UCSD-AML1 (cell line): ENCODE measurements at regions not wholly inside any gene's neighbourhood (a gene's known extent, or its start where the extent isn't known, plus 50 kb on each side); places are given as distances from the start of the nearest gene placed in this dataset.
A peak's percentile ranks its signal among the peaks of the same experiment; 100 is the strongest.
"Not testable (repeated sequence)": the region's sequence is repeated elsewhere in the genome, so short reads cannot be mapped to it uniquely, and the experiment has no call there.

ENCODE experiments used
- DNase-seq: peaks from one replicate; lab custom pipeline; 2025; ENCODE audit not compliant: unreplicated experiment; lab: John Stamatoyannopoulos, UW

DNA sequence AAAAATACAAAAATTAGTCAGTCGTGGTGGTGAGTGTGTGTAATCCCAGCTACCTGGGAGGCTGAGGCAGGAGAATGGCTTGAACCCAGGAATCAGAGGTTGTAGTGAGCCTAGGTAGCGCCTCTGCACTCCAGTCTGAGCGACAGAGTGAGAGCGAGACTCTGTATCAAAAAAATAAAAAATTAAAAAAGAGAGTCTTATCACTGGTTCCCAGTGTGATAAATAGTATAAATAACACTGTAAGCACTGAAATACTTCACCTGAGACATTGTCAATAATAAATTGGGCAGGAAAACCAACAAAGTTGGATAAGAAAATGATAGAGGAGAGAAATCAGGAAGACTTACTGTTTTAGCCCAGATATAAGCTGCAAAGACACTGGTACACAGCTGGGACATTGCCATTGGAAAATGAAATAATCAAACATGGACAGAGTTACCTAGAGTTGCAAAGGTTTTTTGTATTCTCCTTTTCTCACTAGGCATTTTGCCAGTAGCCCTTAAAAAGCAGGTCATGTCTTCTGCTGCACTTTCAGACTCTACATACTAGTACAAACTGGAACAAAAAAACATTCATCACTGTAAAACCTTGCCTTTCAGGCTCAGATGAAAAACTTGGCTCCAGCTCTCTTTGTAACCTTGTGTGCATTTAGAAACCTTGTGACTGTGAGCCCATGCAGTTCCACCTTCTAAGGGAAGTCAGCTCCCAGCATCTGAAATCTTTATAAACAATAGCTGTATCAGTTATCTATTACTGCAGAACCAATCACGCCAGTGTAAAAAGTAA lies 55.0 kb upstream of the PPP1R2C start:
- no peak for DNase-seq

DNA sequence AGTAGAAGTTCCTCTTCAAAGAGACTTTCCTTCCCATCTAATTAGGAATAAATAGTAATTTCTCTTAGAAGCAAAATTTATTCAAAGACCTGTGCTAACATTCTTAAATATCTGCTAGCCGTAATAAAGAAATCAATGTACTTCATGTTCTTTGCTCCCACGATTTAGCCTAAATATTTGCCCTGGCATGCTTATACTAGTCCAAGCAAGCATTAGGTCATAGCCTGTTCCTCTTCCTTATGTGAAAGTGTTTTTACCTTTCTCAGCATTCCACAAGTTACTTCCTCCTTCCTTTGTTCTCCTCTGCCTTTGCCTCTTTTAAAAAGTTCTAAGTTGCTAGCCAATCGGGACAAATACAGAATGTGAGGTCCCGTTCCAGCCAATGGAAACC lies 55.6 kb upstream of the PPP1R2C start:
- DNase-seq = not testable (repeated sequence)

DNA sequence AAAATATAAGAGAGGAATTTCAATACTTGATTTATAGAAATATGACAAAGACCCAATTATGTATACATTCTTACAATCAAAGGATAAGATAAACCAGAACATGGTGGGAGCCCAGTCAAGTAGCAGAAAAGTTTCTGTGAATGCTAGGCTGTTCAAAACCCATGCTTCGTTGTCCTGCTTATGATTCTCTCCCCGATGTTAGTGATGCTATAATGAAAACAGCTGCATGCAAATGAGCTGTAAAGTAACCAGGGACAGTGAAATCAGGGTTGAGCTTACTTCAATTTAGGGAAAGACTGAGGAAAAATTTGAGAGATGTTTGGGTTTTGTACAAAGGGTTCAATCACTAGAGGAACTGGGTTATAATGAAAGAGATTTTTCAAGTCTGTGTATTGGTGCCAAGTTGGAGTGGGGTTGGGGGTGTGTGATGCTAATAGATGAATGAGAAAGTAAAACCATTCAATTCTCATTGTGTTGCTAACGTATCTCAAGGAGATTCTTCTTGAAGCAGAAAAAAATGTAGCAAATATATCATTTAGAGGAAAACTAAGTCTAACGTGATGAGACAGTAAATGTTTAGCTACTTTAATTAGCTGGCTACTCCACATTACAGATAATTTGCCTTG lies 59.3 kb upstream of the PPP1R2C start:
- DNase-seq = no peak

DNA sequence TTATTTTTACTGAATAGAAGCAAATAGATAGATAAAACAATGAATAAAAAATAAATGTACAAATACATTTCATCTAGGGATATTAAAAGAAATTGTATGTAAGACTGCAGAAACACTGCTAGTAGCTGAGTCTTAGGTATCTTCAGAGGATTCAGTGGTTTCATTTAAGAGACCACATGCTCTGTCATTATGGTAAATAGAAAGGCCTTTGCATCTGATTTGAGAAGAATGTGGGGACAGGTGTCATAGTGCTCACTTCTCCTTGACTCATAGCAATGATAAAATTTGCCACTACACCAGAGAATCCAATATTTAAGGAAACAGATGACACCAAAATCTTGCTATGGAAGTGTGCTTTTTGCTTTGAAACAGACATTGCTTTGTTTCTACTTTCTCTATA lies 59.8 kb upstream of the PPP1R2C start:
- no peak for DNase-seq

DNA sequence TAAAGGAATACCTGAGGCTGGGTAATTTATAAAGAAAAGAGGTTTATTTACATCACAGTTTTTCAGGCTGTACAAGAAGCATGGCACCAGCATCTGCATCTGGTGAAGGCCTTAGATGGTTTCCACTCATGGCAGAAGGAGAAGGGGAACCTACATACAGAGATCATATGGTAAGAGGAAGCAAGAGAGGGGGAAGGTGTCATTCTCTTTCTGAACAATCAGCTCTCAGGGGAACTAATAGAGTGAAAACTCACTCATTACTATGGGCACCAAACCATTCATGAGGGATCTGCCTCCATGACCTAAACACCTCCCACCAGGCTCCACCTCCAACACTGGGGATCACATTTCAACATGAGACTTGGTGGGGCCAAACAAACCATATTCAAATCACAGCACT lies 61.7 kb upstream of the PPP1R2C start:
- no peak for DNase-seq

DNA sequence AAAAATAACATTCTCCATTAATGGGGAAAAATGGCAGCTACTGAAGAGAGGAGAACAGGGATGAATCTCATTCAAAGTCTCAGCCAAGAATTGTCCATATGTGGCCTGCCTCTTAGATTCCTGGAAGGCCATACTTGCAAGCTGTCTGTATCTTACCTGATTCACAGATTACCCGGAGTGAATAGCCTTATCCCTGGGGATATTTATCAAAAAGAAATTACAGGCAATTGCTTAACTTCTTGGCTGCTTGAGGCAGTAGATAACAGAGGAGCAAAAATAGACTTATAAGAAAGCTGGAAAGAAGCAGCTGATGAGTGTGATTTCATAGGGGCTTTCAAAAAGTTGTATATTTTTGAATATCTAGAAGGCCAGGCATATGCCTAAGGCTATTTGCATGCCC lies 68.8 kb upstream of the PPP1R2C start:
- no peak for DNase-seq

DNA sequence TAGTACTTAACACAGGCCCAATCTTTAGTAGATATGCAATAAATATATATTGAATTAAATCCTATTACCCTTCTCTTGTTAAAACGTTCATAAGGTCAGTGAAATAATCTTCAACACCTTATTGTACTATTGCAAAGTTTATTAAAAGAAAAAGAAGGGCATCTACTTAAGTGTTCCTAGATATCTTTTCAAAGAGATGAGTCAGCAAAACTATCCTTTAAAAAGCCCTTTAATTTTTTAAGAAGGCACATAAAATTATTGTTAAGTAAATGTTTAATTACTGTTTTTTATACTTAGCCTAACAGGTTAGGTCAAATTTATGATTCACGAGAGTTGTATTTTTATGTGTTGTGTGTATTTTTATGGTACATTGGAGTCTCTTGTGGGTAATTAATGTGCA lies 77.3 kb upstream of the PPP1R2C start:
- no peak for DNase-seq

DNA sequence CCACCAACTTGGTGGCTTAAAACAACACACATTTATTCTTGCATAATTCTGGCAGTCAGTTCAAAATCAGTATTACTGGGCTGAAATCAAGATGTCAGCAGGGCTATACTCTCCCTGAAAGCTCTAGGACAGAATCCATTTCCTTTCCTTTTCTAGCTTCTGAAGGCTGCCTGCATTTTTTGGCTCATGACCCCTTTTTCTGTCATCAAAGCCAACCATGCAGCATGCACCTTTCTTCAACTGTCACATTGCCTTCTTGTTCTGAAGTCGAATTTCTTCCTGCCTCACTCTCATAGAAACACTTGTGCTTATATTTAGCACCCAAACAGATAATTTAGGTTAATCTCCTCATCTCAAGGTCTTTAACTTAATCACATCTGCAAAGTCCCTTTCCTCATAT lies 79.8 kb upstream of the PPP1R2C start:
- DNase-seq = no peak

DNA sequence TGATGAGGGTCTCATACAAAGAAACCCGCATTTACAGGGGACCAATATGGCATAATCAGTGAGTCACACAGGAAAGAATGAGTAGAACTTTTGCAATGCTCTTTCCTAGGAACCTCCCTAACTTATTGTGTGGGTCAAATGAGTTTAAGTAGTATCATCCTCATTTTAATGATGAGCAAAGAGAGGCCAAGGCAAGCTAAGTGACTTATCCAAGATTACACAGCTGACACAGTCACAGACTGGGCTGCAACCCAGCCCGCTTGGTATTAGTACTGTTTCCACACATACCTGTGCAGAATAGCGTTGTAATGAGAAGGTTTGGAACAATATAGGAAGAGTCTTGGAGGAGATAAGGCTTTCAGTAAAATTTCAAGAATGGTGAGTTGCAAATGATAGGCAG lies 91.0 kb upstream of the PPP1R2C start:
- DNase-seq = no peak

DNA sequence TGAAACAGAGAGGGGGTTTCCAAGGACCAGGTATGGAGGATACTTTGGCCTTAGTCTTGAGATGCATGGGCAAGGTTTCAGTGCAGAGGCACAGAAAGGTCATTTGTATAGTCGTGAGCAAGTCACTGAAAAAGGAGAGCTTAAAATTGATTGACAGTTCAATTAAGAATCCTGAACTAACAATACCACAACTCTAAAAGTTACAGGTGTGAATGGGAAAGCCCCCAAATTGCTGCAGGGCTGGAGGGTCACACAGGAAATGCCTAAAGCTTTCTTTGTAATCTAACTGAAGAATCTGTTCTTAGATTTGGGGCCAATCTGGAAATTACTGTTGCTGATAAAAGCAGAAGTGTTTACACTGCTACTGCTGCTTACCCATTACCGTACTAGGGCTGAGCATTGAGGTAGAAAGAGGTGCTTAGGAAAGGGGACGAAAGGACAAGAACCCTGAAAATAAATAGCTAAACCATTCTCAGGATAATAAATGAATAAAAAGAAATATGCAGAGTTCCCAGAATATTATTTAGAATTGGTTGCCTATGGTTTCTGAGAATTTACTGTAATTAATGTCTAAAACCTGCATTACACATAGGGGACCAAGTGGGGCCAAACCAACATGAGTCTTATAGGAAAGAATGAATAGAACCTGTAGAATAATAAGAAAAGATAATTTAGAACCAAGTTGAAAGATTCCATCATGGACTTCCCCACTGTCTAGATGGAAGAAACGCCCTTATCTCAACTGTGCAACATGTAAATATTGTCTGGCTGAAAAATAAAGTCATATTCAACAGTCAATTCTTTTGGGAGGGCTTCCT lies 91.9 kb upstream of the PPP1R2C start:
- no peak for DNase-seq

DNA sequence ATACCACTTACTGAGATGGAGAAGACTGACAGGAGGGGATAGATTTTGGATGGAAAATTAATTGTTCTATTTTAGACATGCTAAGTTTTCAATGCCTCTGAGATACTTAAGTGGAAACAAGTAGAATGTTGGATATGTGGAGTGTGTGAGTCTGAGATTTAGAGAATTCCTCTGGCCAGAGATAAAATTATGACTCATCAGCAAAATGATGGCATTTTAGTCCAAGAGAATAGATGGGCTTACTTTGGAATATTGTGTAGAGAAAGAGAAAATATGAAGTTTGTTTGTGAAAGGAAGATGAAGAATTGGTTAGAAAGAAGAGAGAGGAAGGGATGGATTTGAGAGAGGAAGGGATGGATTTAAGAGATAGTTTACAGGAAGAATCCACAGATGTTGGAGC lies 108.6 kb upstream of the PPP1R2C start:
- DNase-seq = no peak

DNA sequence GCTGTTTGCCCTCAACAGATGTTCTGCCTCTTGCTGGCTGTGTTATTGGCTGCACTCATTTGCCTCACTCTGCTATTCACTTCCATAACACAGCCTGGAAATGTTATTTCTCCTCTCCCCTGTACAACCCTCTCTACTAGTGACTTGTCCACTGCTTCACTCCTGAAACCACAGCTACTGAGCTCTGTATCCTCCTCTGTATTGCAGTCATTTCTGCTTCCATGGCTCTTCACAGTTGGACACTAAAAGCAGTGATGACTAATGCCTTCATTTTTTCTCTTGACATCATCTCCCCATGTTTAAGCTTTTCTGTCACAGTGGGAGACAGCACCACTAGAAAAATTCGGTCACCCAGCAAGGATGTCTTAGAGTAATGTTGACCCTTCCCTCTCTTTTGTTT lies 123.0 kb upstream of the PPP1R2C start:
- no peak for DNase-seq

DNA sequence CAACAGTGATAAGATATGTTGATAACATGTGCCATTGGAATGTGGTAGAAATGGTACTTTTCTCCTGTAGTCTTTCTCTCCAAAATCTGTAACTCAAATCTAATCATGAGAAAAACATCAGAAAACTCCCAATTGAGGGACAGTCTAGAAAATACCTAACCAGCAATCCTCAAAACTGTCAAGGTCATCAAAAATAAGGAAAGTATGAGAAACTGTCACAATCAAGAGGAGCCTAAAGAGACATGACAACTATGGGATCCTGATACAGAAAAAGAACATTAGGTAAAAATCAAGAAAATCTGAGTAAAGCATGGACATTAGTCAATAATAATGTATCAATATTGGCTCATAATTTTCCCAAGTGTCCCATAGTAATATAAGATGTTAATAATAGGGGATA lies 124.5 kb upstream of the PPP1R2C start:
- DNase-seq = no peak

DNA sequence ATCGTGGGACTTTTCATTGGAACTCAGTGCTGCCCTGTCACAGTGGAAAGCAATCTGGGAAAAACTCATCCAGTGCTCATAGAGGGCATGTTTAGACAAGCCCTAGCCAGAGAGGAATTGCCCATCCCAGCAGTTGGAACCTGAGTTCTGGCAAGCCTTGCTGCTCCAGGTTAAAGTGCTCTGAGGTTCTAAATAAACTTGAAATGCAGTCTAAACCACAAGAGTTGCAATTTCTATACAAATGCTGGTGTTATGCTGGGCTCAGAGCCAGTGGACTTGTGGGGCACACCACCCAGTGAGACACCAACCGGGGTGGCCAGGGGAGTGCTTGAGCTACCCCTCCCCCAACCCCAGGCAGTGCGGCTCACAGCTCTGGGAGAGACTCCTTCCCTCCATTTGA lies 142.8 kb upstream of the PPP1R2C start:
- no peak for DNase-seq

DNA sequence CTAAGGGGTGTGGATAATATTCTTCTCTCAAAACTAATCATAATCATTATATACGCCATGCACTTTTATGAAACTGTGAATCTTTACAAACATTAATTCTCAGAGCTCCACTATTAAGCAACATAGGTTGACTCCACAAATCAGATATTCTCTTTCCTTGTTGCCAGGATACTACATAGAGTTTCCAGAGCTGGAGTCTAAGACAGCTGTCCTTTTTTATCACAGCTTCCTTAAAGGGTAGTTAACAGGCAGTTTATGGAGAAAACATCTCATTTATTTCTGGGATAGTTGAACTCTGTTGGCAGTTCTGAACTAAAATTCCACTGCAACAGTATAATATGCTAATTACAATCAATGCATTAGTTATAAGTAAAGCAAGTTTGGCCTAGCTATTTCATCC lies 152.1 kb upstream of the PPP1R2C start:
- DNase-seq = no peak

DNA sequence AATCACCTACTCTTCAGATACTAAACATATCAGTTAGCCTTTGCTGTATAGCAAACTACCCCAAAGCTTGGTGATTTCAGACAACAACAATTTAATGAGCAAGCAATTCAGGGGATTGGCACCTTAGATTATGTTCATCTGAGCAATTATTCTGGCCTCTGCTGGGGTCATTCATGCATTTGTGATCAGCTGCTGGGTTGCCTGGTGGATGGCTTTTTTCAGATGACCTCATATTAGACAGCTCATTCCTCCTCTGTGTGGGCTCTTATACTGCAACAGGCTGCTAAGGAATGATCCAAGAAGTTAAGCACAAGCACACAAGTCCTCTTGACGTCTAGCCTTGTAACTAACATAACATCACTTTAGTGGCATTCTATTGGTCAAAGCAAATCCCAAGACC lies 153.0 kb upstream of the PPP1R2C start:
- DNase-seq = no peak

DNA sequence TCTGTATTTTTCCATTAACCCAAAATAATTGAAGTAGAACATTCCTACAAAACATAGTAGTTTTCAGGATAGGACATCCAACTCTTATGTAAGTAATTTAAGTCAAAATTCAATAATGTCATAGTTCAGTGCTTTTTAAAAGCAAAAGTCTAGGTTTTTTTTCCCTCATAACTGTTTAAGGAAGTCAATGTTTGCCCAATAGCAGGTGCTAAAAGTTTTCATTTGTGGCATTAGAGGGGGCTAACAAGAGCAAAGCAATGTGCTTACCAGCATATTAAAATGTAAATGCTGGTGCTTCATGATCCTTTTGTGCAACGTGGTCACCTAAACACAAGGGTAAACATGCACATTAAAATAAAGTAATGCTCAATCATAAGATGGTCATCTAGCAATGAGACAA lies 155.2 kb upstream of the PPP1R2C start:
- no peak for DNase-seq

DNA sequence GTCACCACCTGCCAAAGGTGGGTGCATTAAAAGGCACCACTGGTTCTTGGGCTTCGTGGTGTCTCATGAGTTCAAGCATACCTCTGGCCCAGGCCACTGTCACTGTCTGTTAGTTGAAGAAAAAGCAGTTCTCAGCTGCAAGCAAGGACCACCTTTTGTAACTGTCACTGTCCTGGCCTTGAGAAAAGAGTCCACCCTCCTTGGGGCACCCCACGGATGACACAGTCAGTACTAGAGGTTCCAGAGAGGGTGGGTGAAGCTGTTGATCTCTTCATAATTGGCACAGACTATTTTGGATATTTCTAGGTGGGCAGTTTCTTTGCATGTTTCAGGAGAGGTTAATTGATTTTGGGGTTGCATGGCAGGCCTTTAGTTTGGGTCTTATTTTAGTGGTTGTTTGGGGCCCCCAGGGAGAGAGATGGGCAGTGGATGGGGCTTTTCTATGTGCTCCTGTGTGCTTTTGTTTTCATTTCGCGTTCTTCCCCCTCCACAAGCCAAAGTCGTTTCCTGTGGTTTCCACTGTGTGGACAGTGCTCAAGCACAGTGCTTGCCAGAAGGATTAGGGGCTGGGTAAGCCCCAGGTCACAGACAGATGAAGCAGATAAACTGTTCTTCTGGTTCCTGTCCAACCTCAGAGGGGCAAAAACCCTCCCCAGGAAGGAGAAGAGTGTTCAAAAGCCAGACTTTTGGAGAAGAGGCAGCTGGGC lies 156.2 kb upstream of the PPP1R2C start:
- peak; percentile 40 for DNase-seq

DNA sequence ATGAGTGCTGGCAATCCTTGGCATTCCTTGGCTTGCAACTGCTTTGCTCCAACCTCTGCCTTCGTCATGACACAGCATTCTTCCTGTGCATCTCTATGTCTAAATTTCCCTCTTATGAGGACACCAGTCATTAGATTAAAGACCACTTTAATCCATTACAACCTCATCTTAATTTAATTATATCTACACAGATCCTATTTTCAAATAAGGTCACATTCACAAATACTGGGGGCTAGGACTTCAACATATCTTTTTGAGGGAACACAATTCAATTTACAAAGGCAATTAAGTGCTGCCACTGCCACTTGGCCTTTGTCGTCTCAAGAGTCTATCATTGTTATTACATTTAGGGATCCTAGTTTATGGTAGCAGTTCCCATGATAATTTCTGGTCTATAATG lies 163.7 kb upstream of the PPP1R2C start:
- DNase-seq = no peak

DNA sequence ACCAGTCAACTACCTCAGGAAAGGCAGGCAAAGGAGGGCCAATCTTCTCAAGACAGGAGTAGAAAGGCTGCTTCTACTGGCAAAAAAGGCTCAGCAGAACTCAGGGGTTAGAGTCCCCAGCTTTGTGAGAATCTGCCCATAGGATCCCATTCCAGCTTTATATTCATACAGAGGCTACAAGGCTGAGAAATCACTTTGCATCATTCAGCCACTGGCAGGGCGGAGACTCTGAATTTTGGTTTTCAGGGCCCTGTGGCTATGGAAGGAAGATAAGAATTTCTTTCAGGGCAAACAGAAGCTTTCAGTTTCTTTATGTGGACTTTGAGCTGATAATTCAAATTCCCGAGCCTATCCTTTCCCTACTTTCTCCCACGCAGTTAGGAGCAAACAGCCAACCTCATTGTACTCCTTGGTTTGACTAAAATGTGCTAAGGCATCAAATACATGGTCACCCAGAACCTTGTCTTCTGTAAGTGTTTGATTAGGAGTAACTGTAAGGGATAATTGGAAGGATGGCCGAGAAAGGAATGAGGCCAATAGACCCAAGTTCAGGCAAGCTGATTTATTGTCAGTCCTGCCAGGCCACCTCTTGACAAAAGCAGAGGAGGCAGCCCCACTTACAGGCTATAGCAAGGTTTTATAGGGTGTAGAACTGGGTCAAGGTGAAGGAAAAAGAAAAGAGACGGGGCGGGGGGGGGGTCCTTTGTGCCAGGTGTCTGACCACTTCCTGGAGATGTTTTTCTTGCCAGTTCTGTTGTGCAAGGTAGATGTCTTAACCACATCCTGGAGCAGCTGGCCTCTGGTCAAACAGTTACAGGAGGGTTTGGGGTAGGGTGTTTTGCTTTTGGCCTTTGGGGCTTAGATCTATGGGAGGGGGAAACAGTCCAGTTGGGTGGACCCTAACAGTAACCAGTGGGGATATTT lies 165.3 kb upstream of the PPP1R2C start:
- DNase-seq = peak; percentile 18
